ENCODE measurements at regions not wholly inside any gene's neighbourhood (a gene's known extent, or its start where the extent isn't known, plus 50 kb on each side); places are given as distances from the start of the nearest gene placed in this dataset.

GRCh38 chr16:66085651-66086050 is 280.8 kb upstream of the CDH5 start:
- TF ChIP-seq CTCF (IDR thresholded peaks at IDR 0.05; ENCODE audit: insufficient read depth, low read depth, low read length) (no peak), EZH2 (IDR thresholded peaks at IDR 0.05; ENCODE audit: insufficient read depth, low read length) (no peak)
